ENCODE measurements at regions not wholly inside any gene's neighbourhood (a gene's known extent, or its start where the extent isn't known, plus 50 kb on each side); places are given as distances from the start of the nearest gene placed in this dataset.
"Not testable (repeated sequence)": the region's sequence is repeated elsewhere in the genome, so short reads cannot be mapped to it uniquely, and the experiment has no call there.

GRCh38 chr20:41690702-41691101 is 72.5 kb upstream of the CHD6 start:
- Histone ChIP-seq H3K36me3 (ENCODE audit: control insufficient read depth, insufficient read depth, low read length) (no peaks in the 10 kb centered on the region), H3K4me3 (replicated peaks; ENCODE audit: low read depth, low read length) (no peak overlapping the region), H3K27me3 (replicated peaks; ENCODE audit: control insufficient read depth, insufficient read depth, low read length) (no peaks in the 10 kb centered on the region)
- no peak for TF ChIP-seq CTCF (IDR thresholded peaks at IDR 0.05; ENCODE audit: insufficient read depth, low read length, poor library complexity, severe bottlenecking)
- DNase-seq (ENCODE audit: extremely low read depth, insufficient read length), result no peak

- no peak for TF ChIP-seq CTCF (IDR thresholded peaks at IDR 0.05; ENCODE audit: insufficient read depth, low read length, poor library complexity, severe bottlenecking)
- DNase-seq (ENCODE audit: extremely low read depth, insufficient read length), result no peak
- Histone ChIP-seq H3K4me3 (replicated peaks; ENCODE audit: low read depth, low read length) (no peak overlapping the region), H3K27me3 (replicated peaks; ENCODE audit: control insufficient read depth, insufficient read depth, low read length) (no peaks in the 10 kb centered on the region), H3K36me3 (ENCODE audit: control insufficient read depth, insufficient read depth, low read length) (no peaks in the 10 kb centered on the region)
Observed at GRCh38 chr20:41686961-41687360, 68.8 kb upstream of the CHD6 start.

- H3K36me3 ChIP-seq (ENCODE audit: control insufficient read depth, insufficient read depth, low read length); DNase-seq (ENCODE audit: extremely low read depth, insufficient read length); H3K27me3 ChIP-seq (replicated peaks; ENCODE audit: control insufficient read depth, insufficient read depth, low read length); H3K4me3 ChIP-seq (replicated peaks; ENCODE audit: low read depth, low read length): not testable (repeated sequence)
Observed at GRCh38 chr20:41685145-41685544, 67.0 kb upstream of the CHD6 start.

GRCh38 chr20:41678799-41679198 is 60.6 kb upstream of the CHD6 start:
- H3K4me3 ChIP-seq (replicated peaks; ENCODE audit: low read depth, low read length), result no peak overlapping the region
- no peaks in the 10 kb centered on the region for H3K27me3 ChIP-seq (replicated peaks; ENCODE audit: control insufficient read depth, insufficient read depth, low read length)
- no peak for DNase-seq (ENCODE audit: extremely low read depth, insufficient read length)
- no peak for TF ChIP-seq CTCF (IDR thresholded peaks at IDR 0.05; ENCODE audit: insufficient read depth, low read length, poor library complexity, severe bottlenecking)
- no peaks in the 10 kb centered on the region for H3K36me3 ChIP-seq (ENCODE audit: control insufficient read depth, insufficient read depth, low read length)

- H3K36me3 ChIP-seq (ENCODE audit: control insufficient read depth, insufficient read depth, low read length), result no peaks in the 10 kb centered on the region
- TF ChIP-seq CTCF (IDR thresholded peaks at IDR 0.05; ENCODE audit: insufficient read depth, low read length, poor library complexity, severe bottlenecking), result no peak
- H3K27me3 ChIP-seq (replicated peaks; ENCODE audit: control insufficient read depth, insufficient read depth, low read length), result no peaks in the 10 kb centered on the region
- no peak overlapping the region for H3K4me3 ChIP-seq (replicated peaks; ENCODE audit: low read depth, low read length)
- no peak for DNase-seq (ENCODE audit: extremely low read depth, insufficient read length)
Observed at GRCh38 chr20:41672282-41672681, 54.1 kb upstream of the CHD6 start.

GRCh38 chr20:41671143-41671542 is 53.0 kb upstream of the CHD6 start:
- no peaks in the 10 kb centered on the region for H3K36me3 ChIP-seq (ENCODE audit: control insufficient read depth, insufficient read depth, low read length)

More at GRCh38 chr20:41671143-41671542, 53.0 kb upstream of the CHD6 start:
- no peak for TF ChIP-seq CTCF (IDR thresholded peaks at IDR 0.05; ENCODE audit: insufficient read depth, low read length, poor library complexity, severe bottlenecking)
- Histone ChIP-seq H3K4me3 (replicated peaks; ENCODE audit: low read depth, low read length) (no peak overlapping the region), H3K27me3 (replicated peaks; ENCODE audit: control insufficient read depth, insufficient read depth, low read length) (no peaks in the 10 kb centered on the region)
- no peak for DNase-seq (ENCODE audit: extremely low read depth, insufficient read length)
